MG63 (cell line): ENCODE measurements at regions not wholly inside any gene's neighbourhood (a gene's known extent, or its start where the extent isn't known, plus 50 kb on each side); places are given as distances from the start of the nearest gene placed in this dataset.

Experiments used
- DNase-seq: peaks from one replicate; pipeline ENCODE4 v3.0.0-alpha.2; 2020
- H3K27me3 ChIP-seq: fragments of 250-450 bp; sonication (Bioruptor Pico); 2 replicates; pipeline ENCODE4 v1.5.1; 2020; ENCODE audit warnings: mild to moderate bottlenecking, moderate library complexity
- H3K36me3 ChIP-seq: fragments of 250-450 bp; sonication (Bioruptor Pico); 2 replicates; pipeline ENCODE4 v1.5.1; 2020; ENCODE audit warnings: mild to moderate bottlenecking, moderate library complexity
- H3K4me3 ChIP-seq: fragments of 250-450 bp; sonication (Bioruptor Pico); 2 replicates; pipeline ENCODE4 v1.5.1; 2020; ENCODE audit warnings: mild to moderate bottlenecking, moderate library complexity
- H3K9me3 ChIP-seq: fragments of 250-450 bp; sonication (Bioruptor Pico); 2 replicates; pipeline ENCODE4 v1.5.1; 2020; ENCODE audit warnings: mild to moderate bottlenecking, moderate library complexity

- H3K36me3 ChIP-seq, result no peaks in the 10 kb centered on the region
- no peak overlapping the region for H3K4me3 ChIP-seq
- DNase-seq, result no peak
- no peaks in the 10 kb centered on the region for H3K27me3 ChIP-seq
- no peaks in the 10 kb centered on the region for H3K9me3 ChIP-seq
Observed at GRCh38 chr2:52916981-52917380, 850.6 kb upstream of the CHAC2 start.

- Histone ChIP-seq H3K27me3 (no peaks in the 10 kb centered on the region), H3K4me3 (no peak overlapping the region), H3K36me3 (no peaks in the 10 kb centered on the region), H3K9me3 (no peaks in the 10 kb centered on the region; the same call in 1 of the 2 replicates)
- DNase-seq, result no peak
Observed at GRCh38 chr2:52904355-52904891, 863.2 kb upstream of the CHAC2 start.

- DNase-seq, result no peak
- Histone ChIP-seq H3K9me3 (no peaks in the 10 kb centered on the region; the same call in 1 of the 2 replicates), H3K36me3 (no peaks in the 10 kb centered on the region), H3K27me3 (no peaks in the 10 kb centered on the region), H3K4me3 (no peak overlapping the region)
Observed at GRCh38 chr2:52897511-52898044, 870.0 kb upstream of the CHAC2 start.

GRCh38 chr2:52895726-52896340 lies 871.8 kb upstream of the CHAC2 start:
- DNase-seq, result no peak
- Histone ChIP-seq H3K36me3 (no peaks in the 10 kb centered on the region), H3K9me3 (peaks cover 5% of the 10 kb centered on the region; the same call in 1 of the 2 replicates), H3K4me3 (no peak overlapping the region), H3K27me3 (no peaks in the 10 kb centered on the region)

DNA sequence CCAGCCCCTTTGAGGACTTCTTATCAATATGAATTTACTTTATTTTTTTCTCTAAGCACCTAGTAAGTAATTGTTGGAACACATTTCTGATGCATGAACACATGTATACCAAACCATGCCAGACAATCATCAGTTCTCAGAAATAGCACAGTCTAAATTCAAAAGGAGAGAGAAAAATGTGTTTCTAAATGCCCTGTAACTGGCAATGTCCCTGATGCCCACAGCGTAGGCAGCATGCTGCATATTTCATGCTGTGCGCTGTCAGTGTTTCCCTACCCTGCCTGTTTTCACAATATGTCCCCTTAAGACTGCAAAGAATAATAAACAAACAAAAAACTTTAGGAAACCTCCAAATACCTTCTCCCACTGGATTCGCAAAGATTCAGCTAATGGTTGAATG lies 881.0 kb upstream of the CHAC2 start:
- H3K36me3 ChIP-seq, result no peaks in the 10 kb centered on the region
- H3K27me3 ChIP-seq, result no peaks in the 10 kb centered on the region
- no peak for DNase-seq
- peaks cover 5% of the 10 kb centered on the region; the same call in 1 of the 2 replicates for H3K9me3 ChIP-seq
- H3K4me3 ChIP-seq, result no peak overlapping the region

DNA sequence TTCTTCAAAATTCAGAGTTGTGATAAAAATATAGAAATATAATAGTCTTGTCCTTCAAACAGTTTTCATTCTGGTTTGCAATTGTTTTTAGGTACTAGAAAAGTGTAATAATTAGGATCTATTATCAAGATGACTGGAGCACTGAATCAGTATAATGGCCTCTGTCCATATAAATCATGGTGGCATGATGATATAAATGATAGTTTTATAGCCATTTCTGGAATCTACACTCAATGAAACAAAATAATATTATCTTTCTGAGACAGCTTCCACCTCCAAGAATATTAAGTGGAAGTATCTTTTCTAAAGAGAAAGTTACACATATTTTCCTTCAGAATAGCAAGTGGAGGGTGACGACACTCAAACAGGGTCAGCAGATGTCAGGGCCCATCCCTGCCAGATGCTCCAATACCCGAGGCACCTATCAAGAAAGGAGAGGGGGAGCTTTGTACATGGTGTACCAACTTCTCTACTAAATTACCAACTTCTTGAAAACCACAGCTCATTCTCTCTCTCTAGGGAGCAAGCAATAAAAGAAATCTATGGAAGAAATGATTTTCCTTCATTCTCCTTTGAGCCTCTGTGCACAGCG lies 882.7 kb upstream of the CHAC2 start:
- Histone ChIP-seq H3K4me3 (no peak overlapping the region), H3K27me3 (no peaks in the 10 kb centered on the region)
- no peak for DNase-seq

DNA sequence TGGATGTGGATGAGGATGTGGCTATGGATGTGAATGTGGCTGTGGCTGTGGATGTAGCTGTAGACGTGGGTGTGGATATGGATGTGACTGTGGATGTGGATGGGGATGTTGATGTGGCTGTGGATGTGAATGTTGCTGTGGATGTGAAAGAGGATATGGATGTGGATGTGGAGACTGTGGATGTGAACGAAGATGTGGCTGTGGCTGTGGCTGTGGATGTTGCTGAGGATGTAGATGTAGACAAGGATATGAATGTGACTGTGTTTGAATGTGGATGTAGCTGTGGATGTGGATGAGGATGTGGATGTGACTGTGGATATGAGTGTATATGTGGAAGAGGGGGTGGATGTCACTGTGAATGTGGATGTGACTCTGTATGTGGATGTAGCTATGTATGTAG lies 884.6 kb upstream of the CHAC2 start:
- no peak overlapping the region for H3K4me3 ChIP-seq
- H3K9me3 ChIP-seq, result no peaks in the 10 kb centered on the region
- H3K27me3 ChIP-seq, result no peaks in the 10 kb centered on the region
- no peaks in the 10 kb centered on the region for H3K36me3 ChIP-seq
- DNase-seq, result no peak

More for the DNA sequence above, 882.7 kb upstream of the CHAC2 start:
- H3K9me3 ChIP-seq, result no peaks in the 10 kb centered on the region
- H3K36me3 ChIP-seq, result no peaks in the 10 kb centered on the region

DNA sequence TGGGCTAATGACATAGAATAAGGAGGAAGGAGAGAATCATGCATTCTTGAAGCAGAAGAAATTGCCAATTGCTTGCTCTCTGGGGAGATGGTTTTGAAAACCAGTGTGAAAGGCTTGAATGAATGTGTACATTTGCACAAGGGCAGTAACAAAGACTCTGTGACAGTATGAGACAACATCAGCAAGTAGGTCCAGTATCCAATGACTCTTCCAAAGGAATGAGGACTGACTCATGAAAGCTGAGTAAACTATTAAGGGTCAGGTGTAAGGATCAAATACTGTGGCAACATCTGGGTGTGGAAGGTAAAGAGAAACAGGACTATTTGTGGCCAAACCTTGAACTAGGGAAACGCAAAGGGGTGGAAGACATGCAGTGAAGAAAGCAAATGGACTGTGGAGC lies 886.0 kb upstream of the CHAC2 start:
- Histone ChIP-seq H3K4me3 (no peak overlapping the region), H3K36me3 (no peaks in the 10 kb centered on the region), H3K9me3 (no peaks in the 10 kb centered on the region), H3K27me3 (no peaks in the 10 kb centered on the region)
- DNase-seq, result no peak

- DNase-seq, result no peak
- H3K9me3 ChIP-seq, result no peaks in the 10 kb centered on the region
- H3K36me3 ChIP-seq, result no peaks in the 10 kb centered on the region
- no peak overlapping the region for H3K4me3 ChIP-seq
- no peaks in the 10 kb centered on the region for H3K27me3 ChIP-seq
Observed at GRCh38 chr2:52880872-52881271, 886.7 kb upstream of the CHAC2 start.

GRCh38 chr2:52879561-52879960 lies 888.0 kb upstream of the CHAC2 start:
- Histone ChIP-seq H3K36me3 (no peaks in the 10 kb centered on the region), H3K4me3 (no peak overlapping the region), H3K9me3 (no peaks in the 10 kb centered on the region), H3K27me3 (no peaks in the 10 kb centered on the region)
- no peak for DNase-seq

DNA sequence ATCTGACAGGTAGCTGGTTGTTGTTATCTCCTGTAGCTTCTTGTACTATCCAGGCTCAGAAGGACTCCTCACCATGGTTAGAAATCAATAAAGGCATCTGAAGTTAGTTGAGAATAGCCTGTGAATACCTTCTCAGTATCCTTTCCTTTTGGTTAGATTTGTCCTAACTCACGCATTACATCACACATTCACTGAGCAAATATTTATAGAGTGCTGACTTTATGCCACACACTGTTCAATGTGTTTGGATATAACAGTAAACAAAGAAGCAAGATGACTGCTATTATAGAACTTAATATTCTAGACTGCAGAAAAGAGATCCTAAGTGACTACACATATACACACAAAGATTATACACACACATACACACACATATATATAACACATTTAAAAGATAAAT lies 889.9 kb upstream of the CHAC2 start:
- Histone ChIP-seq H3K36me3 (no peaks in the 10 kb centered on the region), H3K27me3 (no peaks in the 10 kb centered on the region), H3K4me3 (no peak overlapping the region), H3K9me3 (no peaks in the 10 kb centered on the region)
- no peak for DNase-seq

GRCh38 chr2:52874466-52875106 lies 893.0 kb upstream of the CHAC2 start:
- Histone ChIP-seq H3K4me3 (no peak overlapping the region), H3K27me3 (no peaks in the 10 kb centered on the region), H3K9me3 (no peaks in the 10 kb centered on the region), H3K36me3 (no peaks in the 10 kb centered on the region)
- no peak for DNase-seq

- Histone ChIP-seq H3K9me3 (no peaks in the 10 kb centered on the region), H3K27me3 (no peaks in the 10 kb centered on the region), H3K4me3 (no peak overlapping the region), H3K36me3 (no peaks in the 10 kb centered on the region)
- no peak for DNase-seq
Observed at GRCh38 chr2:52862801-52863200, 904.8 kb upstream of the CHAC2 start.

- Histone ChIP-seq H3K9me3 (no peaks in the 10 kb centered on the region), H3K4me3 (no peak overlapping the region), H3K27me3 (no peaks in the 10 kb centered on the region), H3K36me3 (no peaks in the 10 kb centered on the region)
- no peak for DNase-seq
Observed at GRCh38 chr2:52861596-52861995, 906.0 kb upstream of the CHAC2 start.

DNA sequence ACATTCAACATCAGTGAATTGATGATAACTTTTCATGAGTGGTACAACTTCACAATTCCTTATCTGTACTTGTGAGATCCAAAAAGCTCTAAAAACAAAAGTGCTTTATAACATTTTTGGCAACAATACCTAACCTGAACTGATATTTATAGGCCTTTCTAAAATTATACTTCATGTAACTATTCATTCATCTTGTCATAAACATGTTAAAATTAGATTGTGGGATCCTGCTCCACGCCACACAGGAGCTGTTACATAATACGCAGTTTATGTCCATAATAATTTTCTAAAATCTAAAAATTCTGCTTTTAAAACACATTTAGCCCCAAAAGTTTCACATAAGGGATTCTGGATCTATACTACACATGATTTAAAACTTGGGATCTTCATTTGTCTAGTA lies 908.5 kb upstream of the CHAC2 start:
- no peak overlapping the region for H3K4me3 ChIP-seq
- DNase-seq, result no peak
- no peaks in the 10 kb centered on the region for H3K9me3 ChIP-seq
- no peaks in the 10 kb centered on the region for H3K36me3 ChIP-seq
- H3K27me3 ChIP-seq, result no peaks in the 10 kb centered on the region

DNA sequence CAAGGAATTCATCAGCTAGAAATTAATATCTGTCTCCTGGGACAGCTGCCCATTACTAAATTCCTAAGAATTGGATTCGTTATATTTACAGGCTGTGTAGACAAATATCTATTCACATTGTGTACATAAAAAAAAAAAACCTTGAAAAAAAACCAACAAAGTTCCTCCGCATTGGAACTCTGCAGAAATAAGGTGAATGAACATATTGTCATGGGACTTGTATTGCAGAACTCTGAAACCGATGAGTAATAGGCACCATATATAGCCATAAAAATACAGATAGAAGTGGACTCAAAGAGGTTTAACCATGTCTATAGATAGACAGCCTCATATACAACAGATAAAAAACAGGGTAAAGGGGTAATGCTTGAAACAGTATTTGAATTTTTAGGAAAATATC lies 909.9 kb upstream of the CHAC2 start:
- Histone ChIP-seq H3K27me3 (no peaks in the 10 kb centered on the region), H3K4me3 (no peak overlapping the region), H3K36me3 (no peaks in the 10 kb centered on the region), H3K9me3 (no peaks in the 10 kb centered on the region)
- DNase-seq, result no peak

DNA sequence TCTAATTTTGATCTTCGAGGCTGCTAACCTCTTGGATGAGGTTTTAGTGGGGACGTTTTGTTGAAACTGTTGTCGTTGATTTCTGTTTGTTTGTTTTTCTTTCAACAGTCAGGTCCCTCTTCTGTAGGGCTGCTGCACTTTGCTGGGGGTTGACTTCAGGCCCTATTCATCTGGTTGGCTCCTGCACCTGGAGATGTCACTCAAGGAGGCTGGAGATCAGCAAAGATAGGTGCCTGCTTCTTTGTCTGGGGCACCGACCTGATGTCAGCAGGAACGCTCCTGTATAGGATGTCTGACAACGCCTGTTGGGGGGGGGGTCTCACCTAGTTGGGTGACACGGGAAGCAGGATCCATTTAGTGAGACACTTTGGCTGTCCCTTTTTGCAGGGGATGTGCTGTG lies 915.6 kb upstream of the CHAC2 start:
- H3K9me3 ChIP-seq, result peaks cover 6% of the 10 kb centered on the region; the same call in 1 of the 2 replicates
- H3K4me3 ChIP-seq, result no peak overlapping the region
- H3K27me3 ChIP-seq, result no peaks in the 10 kb centered on the region
- DNase-seq, result no peak
- no peaks in the 10 kb centered on the region for H3K36me3 ChIP-seq
